Neural cell (in vitro differentiated cells): ENCODE measurements at regions not wholly inside any gene's neighbourhood (a gene's known extent, or its start where the extent isn't known, plus 50 kb on each side); places are given as distances from the start of the nearest gene placed in this dataset.

Experiments used
- H2AFZ ChIP-seq: fragments of 200-600, 300-800 bp; sonication (generic), shearing (Covaris generic); 2 replicates; pipeline ENCODE4 v1.6.0; 2014; ENCODE audit warnings: low read depth, mild to moderate bottlenecking, antibody characterized with exemption, low read length, moderate library complexity
- H3F3A ChIP-seq: fragments of 200-600 bp; shearing (Covaris generic); 2 replicates; pipeline ENCODE4 v1.6.1; 2016; ENCODE audit warnings: mild to moderate bottlenecking, moderate library complexity, mixed read lengths, antibody characterized with exemption, low read length; ENCODE audit not compliant: insufficient read depth, poor library complexity, severe bottlenecking
- H3K27ac ChIP-seq: fragments of 200-600, 300-800 bp; sonication (generic), shearing (Covaris generic); 2 replicates; pipeline ENCODE4 v1.5.1; 2014; ENCODE audit warnings: mild to moderate bottlenecking, low read length, moderate library complexity
- H3K27me3 ChIP-seq: fragments of 300-800, 200-600 bp; sonication (generic), shearing (Covaris generic); 2 replicates; pipeline ENCODE4 v1.6.0; 2014; ENCODE audit warnings: mild to moderate bottlenecking, low read depth, low read length, moderate library complexity; ENCODE audit not compliant: insufficient read depth
- H3K36me3 ChIP-seq: fragments of 300-800, 200-600 bp; sonication (generic), shearing (Covaris generic); 2 replicates; pipeline ENCODE4 v1.5.1; 2014; ENCODE audit warnings: mild to moderate bottlenecking, antibody characterized with exemption, low read length, moderate library complexity; ENCODE audit not compliant: insufficient read depth
- H3K4me2 ChIP-seq: fragments of 300-800, 200-600 bp; sonication (generic), shearing (Covaris generic); 2 replicates; pipeline ENCODE4 v1.6.0; 2014; ENCODE audit warnings: mild to moderate bottlenecking, low read length
- H3K4me3 ChIP-seq: fragments of 300-800, 200-600 bp; sonication (generic), shearing (Covaris generic); 2 replicates; pipeline ENCODE4 v1.5.1; 2014; ENCODE audit warnings: mild to moderate bottlenecking, low read length, moderate library complexity
- H3K79me2 ChIP-seq: fragments of 200-600 bp; shearing (Covaris generic); replicated peaks from 2 replicates; pipeline ENCODE4 v1.6.0; 2014; ENCODE audit warnings: mild to moderate bottlenecking, low read length, moderate library complexity; ENCODE audit not compliant: insufficient read depth
- H3K9ac ChIP-seq: fragments of 300-800, 200-600 bp; sonication (generic), shearing (Covaris generic); 2 replicates; pipeline ENCODE4 v1.6.1; 2016; ENCODE audit warnings: mild to moderate bottlenecking, low read length, mixed read lengths
- H3K9me2 ChIP-seq: fragments of 200-600 bp; shearing (Covaris generic); 2 replicates; pipeline ENCODE4 v1.6.1; 2016; ENCODE audit warnings: mild to moderate bottlenecking, low read length, mixed read lengths; ENCODE audit not compliant: insufficient read depth
- H3K9me3 ChIP-seq: fragments of 200-600, 300-800 bp; sonication (generic), shearing (Covaris generic); 2 replicates; pipeline ENCODE4 v1.6.1; 2016; ENCODE audit warnings: mild to moderate bottlenecking, mixed run types, low read length, moderate library complexity, mixed read lengths
- H4K20me1 ChIP-seq: fragments of 200-600 bp; shearing (Covaris generic); 2 replicates; pipeline ENCODE4 v1.6.1; 2016; ENCODE audit warnings: mild to moderate bottlenecking, mixed run types; ENCODE audit not compliant: insufficient read depth
- EP300 ChIP-seq: fragments of 450-650 bp; conservative IDR thresholded peaks from 2 replicates; pipeline ENCODE4 v1.6.1; 2014; ENCODE audit warnings: antibody characterized with exemption, mild to moderate bottlenecking, moderate library complexity; ENCODE audit not compliant: poor library complexity, severe bottlenecking
- EZH2 ChIP-seq: fragments of 200-600, 300-800 bp; shearing (Covaris generic), sonication (generic); IDR thresholded peaks from 2 replicates; pipeline ENCODE4 v1.6.1; 2014; ENCODE audit warnings: antibody characterized with exemption, low read length, borderline replicate concordance, mild to moderate bottlenecking; ENCODE audit not compliant: insufficient read depth, poor library complexity, severe bottlenecking
- MXI1 ChIP-seq: fragments of 450-650 bp; conservative IDR thresholded peaks from 2 replicates; pipeline ENCODE4 v1.6.1; 2014; ENCODE audit warnings: antibody characterized with exemption, mild to moderate bottlenecking; ENCODE audit not compliant: poor library complexity, severe bottlenecking
- POLR2AphosphoS5 ChIP-seq: IDR thresholded peaks from 2 replicates; pipeline ENCODE4 v1.6.1; 2012
- RAD21 ChIP-seq: fragments of 450-650 bp; conservative IDR thresholded peaks from 2 replicates; pipeline ENCODE4 v1.6.1; 2014; ENCODE audit warnings: antibody characterized with exemption, mild to moderate bottlenecking, moderate library complexity
- SMC3 ChIP-seq: fragments of 450-650 bp; conservative IDR thresholded peaks from 2 replicates; pipeline ENCODE4 v1.6.1; 2014; ENCODE audit warnings: antibody characterized with exemption, mild to moderate bottlenecking, moderate library complexity; ENCODE audit not compliant: poor library complexity
- TAF1 ChIP-seq: IDR thresholded peaks from 2 replicates; pipeline ENCODE4 v1.6.1; 2012; ENCODE audit warnings: low read depth
- TF ChIP-seq, protein P1 (sequence below): IDR thresholded peaks from 2 replicates; pipeline ENCODE4 v1.6.1; 2012; ENCODE audit warnings: borderline replicate concordance
- TF ChIP-seq, protein P2 (sequence below): fragments of 450-650 bp; IDR thresholded peaks from 2 replicates; pipeline ENCODE4 v1.5.1; 2014; ENCODE audit warnings: antibody characterized with exemption, mild to moderate bottlenecking, moderate library complexity; ENCODE audit not compliant: poor library complexity, severe bottlenecking

- no peak overlapping the region for H3K9ac ChIP-seq
- H3K27me3 ChIP-seq: no peaks in the 10 kb centered on the region
- H3K9me3 ChIP-seq: no peaks in the 10 kb centered on the region
- no peaks in the 10 kb centered on the region for H3F3A ChIP-seq
- H4K20me1 ChIP-seq: no peaks in the 10 kb centered on the region
- no peak for TF ChIP-seq EP300
- TF ChIP-seq POLR2AphosphoS5: no peak
- no peak for TF ChIP-seq SMC3
- TF ChIP-seq, protein P1, sequence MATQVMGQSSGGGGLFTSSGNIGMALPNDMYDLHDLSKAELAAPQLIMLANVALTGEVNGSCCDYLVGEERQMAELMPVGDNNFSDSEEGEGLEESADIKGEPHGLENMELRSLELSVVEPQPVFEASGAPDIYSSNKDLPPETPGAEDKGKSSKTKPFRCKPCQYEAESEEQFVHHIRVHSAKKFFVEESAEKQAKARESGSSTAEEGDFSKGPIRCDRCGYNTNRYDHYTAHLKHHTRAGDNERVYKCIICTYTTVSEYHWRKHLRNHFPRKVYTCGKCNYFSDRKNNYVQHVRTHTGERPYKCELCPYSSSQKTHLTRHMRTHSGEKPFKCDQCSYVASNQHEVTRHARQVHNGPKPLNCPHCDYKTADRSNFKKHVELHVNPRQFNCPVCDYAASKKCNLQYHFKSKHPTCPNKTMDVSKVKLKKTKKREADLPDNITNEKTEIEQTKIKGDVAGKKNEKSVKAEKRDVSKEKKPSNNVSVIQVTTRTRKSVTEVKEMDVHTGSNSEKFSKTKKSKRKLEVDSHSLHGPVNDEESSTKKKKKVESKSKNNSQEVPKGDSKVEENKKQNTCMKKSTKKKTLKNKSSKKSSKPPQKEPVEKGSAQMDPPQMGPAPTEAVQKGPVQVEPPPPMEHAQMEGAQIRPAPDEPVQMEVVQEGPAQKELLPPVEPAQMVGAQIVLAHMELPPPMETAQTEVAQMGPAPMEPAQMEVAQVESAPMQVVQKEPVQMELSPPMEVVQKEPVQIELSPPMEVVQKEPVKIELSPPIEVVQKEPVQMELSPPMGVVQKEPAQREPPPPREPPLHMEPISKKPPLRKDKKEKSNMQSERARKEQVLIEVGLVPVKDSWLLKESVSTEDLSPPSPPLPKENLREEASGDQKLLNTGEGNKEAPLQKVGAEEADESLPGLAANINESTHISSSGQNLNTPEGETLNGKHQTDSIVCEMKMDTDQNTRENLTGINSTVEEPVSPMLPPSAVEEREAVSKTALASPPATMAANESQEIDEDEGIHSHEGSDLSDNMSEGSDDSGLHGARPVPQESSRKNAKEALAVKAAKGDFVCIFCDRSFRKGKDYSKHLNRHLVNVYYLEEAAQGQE: no peak
- no peak for TF ChIP-seq MXI1
- no peak for TF ChIP-seq TAF1
- TF ChIP-seq RAD21: no peak
- TF ChIP-seq, protein P2, sequence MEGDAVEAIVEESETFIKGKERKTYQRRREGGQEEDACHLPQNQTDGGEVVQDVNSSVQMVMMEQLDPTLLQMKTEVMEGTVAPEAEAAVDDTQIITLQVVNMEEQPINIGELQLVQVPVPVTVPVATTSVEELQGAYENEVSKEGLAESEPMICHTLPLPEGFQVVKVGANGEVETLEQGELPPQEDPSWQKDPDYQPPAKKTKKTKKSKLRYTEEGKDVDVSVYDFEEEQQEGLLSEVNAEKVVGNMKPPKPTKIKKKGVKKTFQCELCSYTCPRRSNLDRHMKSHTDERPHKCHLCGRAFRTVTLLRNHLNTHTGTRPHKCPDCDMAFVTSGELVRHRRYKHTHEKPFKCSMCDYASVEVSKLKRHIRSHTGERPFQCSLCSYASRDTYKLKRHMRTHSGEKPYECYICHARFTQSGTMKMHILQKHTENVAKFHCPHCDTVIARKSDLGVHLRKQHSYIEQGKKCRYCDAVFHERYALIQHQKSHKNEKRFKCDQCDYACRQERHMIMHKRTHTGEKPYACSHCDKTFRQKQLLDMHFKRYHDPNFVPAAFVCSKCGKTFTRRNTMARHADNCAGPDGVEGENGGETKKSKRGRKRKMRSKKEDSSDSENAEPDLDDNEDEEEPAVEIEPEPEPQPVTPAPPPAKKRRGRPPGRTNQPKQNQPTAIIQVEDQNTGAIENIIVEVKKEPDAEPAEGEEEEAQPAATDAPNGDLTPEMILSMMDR: no peak
- no peak for TF ChIP-seq EZH2
- no peaks in the 10 kb centered on the region for H3K9me2 ChIP-seq
- no peaks in the 10 kb centered on the region for H3K79me2 ChIP-seq
- H3K36me3 ChIP-seq: no peaks in the 10 kb centered on the region
- no peak overlapping the region for H2AFZ ChIP-seq
- H3K27ac ChIP-seq: no peak overlapping the region
- H3K4me3 ChIP-seq: no peak overlapping the region
- no peak overlapping the region for H3K4me2 ChIP-seq
These were observed 1283.6 kb downstream of the UQCRFS1 start for GRCh38 chr19:27929399-27929798.

DNA sequence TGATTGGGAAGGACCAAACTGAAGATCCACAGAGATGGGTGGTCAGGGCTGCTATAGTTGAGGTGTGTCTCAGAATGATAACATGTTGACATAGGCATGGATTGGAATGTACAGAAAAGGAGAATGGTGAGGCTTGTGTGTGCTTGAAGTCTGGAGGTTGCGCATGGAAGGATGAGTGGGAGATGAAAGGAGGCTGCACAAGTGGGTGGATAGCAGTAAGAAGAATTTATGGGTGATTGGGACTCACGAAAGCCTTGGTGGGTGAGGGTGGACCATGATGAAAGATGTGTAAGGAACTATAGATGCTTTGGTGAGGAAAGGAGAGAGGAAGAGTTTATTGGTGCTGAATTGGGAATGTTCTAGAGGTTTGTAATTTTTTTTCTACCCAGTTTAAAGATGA is 1287.7 kb downstream of the UQCRFS1 start:
- TF ChIP-seq EZH2 (no peak), MXI1 (no peak), RAD21 (no peak), SMC3 (no peak), POLR2AphosphoS5 (no peak), TAF1 (no peak)
- no peaks in the 10 kb centered on the region for H3K9me3 ChIP-seq

DNA sequence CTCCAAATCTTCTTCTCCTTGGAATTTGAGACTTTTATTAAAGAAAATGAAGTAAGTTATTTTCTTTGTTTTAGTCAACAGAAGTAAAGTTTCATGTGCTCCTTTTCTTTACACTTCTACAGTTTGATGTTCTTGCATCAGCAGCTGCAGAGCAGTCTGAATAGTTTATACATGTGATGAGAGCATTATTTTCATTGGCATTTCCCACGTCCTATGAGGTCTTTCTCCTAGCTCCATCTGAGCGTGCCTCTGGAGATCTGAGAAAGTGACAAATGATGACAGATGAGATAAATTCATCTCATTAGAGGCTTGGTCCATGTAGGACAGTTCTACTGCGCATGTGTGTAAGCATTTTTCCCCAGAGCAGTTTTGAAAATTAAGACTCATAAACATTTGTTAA is 1290.0 kb downstream of the UQCRFS1 start:
- H3K9ac ChIP-seq: no peak overlapping the region
- no peaks in the 10 kb centered on the region for H3K27me3 ChIP-seq
- no peak overlapping the region for H3K4me3 ChIP-seq
- H3K4me2 ChIP-seq: no peak overlapping the region
- H3K9me3 ChIP-seq: peaks cover 5% of the 10 kb centered on the region
- no peak for TF ChIP-seq TAF1
- TF ChIP-seq EP300: no peak
- TF ChIP-seq, protein P2: no peak
- TF ChIP-seq POLR2AphosphoS5: no peak
- no peak for TF ChIP-seq SMC3
- no peak for TF ChIP-seq EZH2
- no peak for TF ChIP-seq RAD21
- TF ChIP-seq MXI1: no peak
- TF ChIP-seq, protein P1: no peak
- no peak overlapping the region for H3K27ac ChIP-seq
- no peak overlapping the region for H2AFZ ChIP-seq
- no peaks in the 10 kb centered on the region for H4K20me1 ChIP-seq
- no peaks in the 10 kb centered on the region for H3F3A ChIP-seq
- no peaks in the 10 kb centered on the region for H3K9me2 ChIP-seq
- H3K79me2 ChIP-seq: no peaks in the 10 kb centered on the region
- no peaks in the 10 kb centered on the region for H3K36me3 ChIP-seq

More for the DNA sequence above, 1287.7 kb downstream of the UQCRFS1 start:
- Histone ChIP-seq H3K79me2 (no peaks in the 10 kb centered on the region), H3K9ac (no peak overlapping the region), H3K36me3 (no peaks in the 10 kb centered on the region), H3K27ac (no peak overlapping the region), H4K20me1 (no peaks in the 10 kb centered on the region), H3K9me2 (no peaks in the 10 kb centered on the region), H3K27me3 (no peaks in the 10 kb centered on the region), H2AFZ (no peak overlapping the region), H3K4me2 (no peak overlapping the region), H3F3A (no peaks in the 10 kb centered on the region), H3K4me3 (no peak overlapping the region)
